SK-N-SH treated with all-trans-retinoic acid at 6 μM for 48 hours (cell line): ENCODE measurements at regions not wholly inside any gene's neighbourhood (a gene's known extent, or its start where the extent isn't known, plus 50 kb on each side); places are given as distances from the start of the nearest gene placed in this dataset.

Source experiments
- ATAC-seq: fragments of 200-7000 bp; cut with Tn5 transposase; 3 replicates; pipeline ENCODE4 v1.9.1; 2020; ENCODE audit warnings: mild to moderate bottlenecking, moderate library complexity
- ARNTL ChIP-seq: fragments of 450-650 bp; formaldehyde crosslinking; IDR thresholded peaks from 2 replicates; pipeline ENCODE4 v1.5.0; 2020; ENCODE audit warnings: low read depth, mild to moderate bottlenecking, moderate library complexity, borderline replicate concordance
- BACH2 ChIP-seq: fragments of 250-450 bp; sonication (Bioruptor Pico); IDR thresholded peaks from 2 replicates; pipeline ENCODE4 v1.9.0; 2021; ENCODE audit warnings: mild to moderate bottlenecking, borderline replicate concordance
- CREB5 ChIP-seq: fragments of 250-450 bp; sonication (Bioruptor Pico); IDR thresholded peaks from 2 replicates; pipeline ENCODE4 v1.5.1; 2020; ENCODE audit warnings: low read depth, mild to moderate bottlenecking, moderate library complexity
- ESRRG ChIP-seq: fragments of 250-450 bp; sonication (Bioruptor Pico); IDR thresholded peaks from 2 replicates; pipeline ENCODE4 v1.6.1; 2021; ENCODE audit warnings: mild to moderate bottlenecking
- GLIS3 ChIP-seq: fragments of 250-450 bp; sonication (Bioruptor Pico); IDR thresholded peaks from 2 replicates; pipeline ENCODE4 v1.5.0; 2020; ENCODE audit warnings: mild to moderate bottlenecking, moderate library complexity
- ISL1 ChIP-seq: fragments of 250-450 bp; sonication (Bioruptor Pico); IDR thresholded peaks from 2 replicates; pipeline ENCODE4 v2.1.2; 2022; ENCODE audit warnings: mild to moderate bottlenecking, moderate library complexity
- OSR1 ChIP-seq: fragments of 250-450 bp; sonication (Bioruptor Pico); IDR thresholded peaks from 2 replicates; pipeline ENCODE4 v1.8.0; 2022; ENCODE audit warnings: moderate library complexity, mild to moderate bottlenecking, inconsistent platforms
- RARB ChIP-seq: fragments of 250-450 bp; sonication (Bioruptor Pico); IDR thresholded peaks from 2 replicates; pipeline ENCODE4 v1.8.0; 2021; ENCODE audit warnings: mild to moderate bottlenecking, moderate library complexity
- SNAI2 ChIP-seq: fragments of 250-450 bp; sonication (Bioruptor Pico); IDR thresholded peaks from 2 replicates; pipeline ENCODE4 v1.5.0; 2020; ENCODE audit warnings: mild to moderate bottlenecking, moderate library complexity
- TCF4 ChIP-seq: fragments of 250-450 bp; sonication (Bioruptor Pico); IDR thresholded peaks from 2 replicates; pipeline ENCODE4 v1.8.0; 2021; ENCODE audit warnings: mild to moderate bottlenecking, moderate library complexity, borderline replicate concordance
- TOX ChIP-seq: fragments of 250-450 bp; sonication (Bioruptor Pico); IDR thresholded peaks from 2 replicates; pipeline ENCODE4 v1.8.0; 2021; ENCODE audit warnings: mild to moderate bottlenecking, moderate library complexity, borderline replicate concordance
- TSHZ2 ChIP-seq: fragments of 250-450 bp; sonication (Bioruptor Pico); IDR thresholded peaks from 2 replicates; pipeline ENCODE4 v1.5.0; 2020; ENCODE audit warnings: mild to moderate bottlenecking, moderate library complexity
- ZC3H10 ChIP-seq: fragments of 250-450 bp; sonication (Bioruptor Pico); IDR thresholded peaks from 2 replicates; pipeline ENCODE4 v1.5.1; 2021; ENCODE audit warnings: mild to moderate bottlenecking, moderate library complexity
- ZFP3 ChIP-seq: fragments of 250-450 bp; sonication (Bioruptor Pico); IDR thresholded peaks from 2 replicates; pipeline ENCODE4 v1.5.0; 2020; ENCODE audit warnings: mild to moderate bottlenecking, moderate library complexity
- ZFP30 ChIP-seq: fragments of 450-650 bp; formaldehyde crosslinking; IDR thresholded peaks from 2 replicates; pipeline ENCODE4 v1.5.0; 2022; ENCODE audit warnings: mild to moderate bottlenecking, moderate library complexity
- ZNF565 ChIP-seq: fragments of 450-650 bp; formaldehyde crosslinking; conservative IDR thresholded peaks from 2 replicates; pipeline ENCODE4 v1.5.0; 2020; ENCODE audit warnings: low read depth, mild to moderate bottlenecking, moderate library complexity
- ZNF70 ChIP-seq: fragments of 450-650 bp; formaldehyde crosslinking; IDR thresholded peaks from 2 replicates; pipeline ENCODE4 v1.5.0; 2020; ENCODE audit warnings: mild to moderate bottlenecking, moderate library complexity
- ZNF8 ChIP-seq: fragments of 450-650 bp; formaldehyde crosslinking; IDR thresholded peaks from 2 replicates; pipeline ENCODE4 v1.5.0; 2020; ENCODE audit warnings: mild to moderate bottlenecking, moderate library complexity
- TF ChIP-seq, protein P1 (sequence below): fragments of 250-450 bp; sonication (Bioruptor Pico); IDR thresholded peaks from 2 replicates; pipeline ENCODE4 v1.8.0; 2021; ENCODE audit warnings: low read depth, mild to moderate bottlenecking, moderate library complexity, borderline replicate concordance
- TF ChIP-seq, protein P2 (sequence below): fragments of 250-450 bp; sonication (Bioruptor Pico); IDR thresholded peaks from 2 replicates; pipeline ENCODE4 v1.8.0; 2020; ENCODE audit warnings: mild to moderate bottlenecking, moderate library complexity, borderline replicate concordance
- TF ChIP-seq, protein P3 (sequence below): fragments of 250-450 bp; sonication (Bioruptor Pico); IDR thresholded peaks from 2 replicates; pipeline ENCODE4 v1.5.1; 2021; ENCODE audit warnings: mild to moderate bottlenecking, moderate library complexity

- TF ChIP-seq ZNF8: no peak
- TF ChIP-seq ZFP30: no peak
- no peak for TF ChIP-seq GLIS3 (CRISPR knock-in tag)
- no peak for TF ChIP-seq SNAI2
- no peak for TF ChIP-seq ZNF565
- TF ChIP-seq OSR1: no peak
- TF ChIP-seq RARB: no peak
- no peak for TF ChIP-seq TSHZ2 (CRISPR knock-in tag)
- no peak for ATAC-seq
Measured at GRCh38 chr15:81865850-81866537, 179.8 kb downstream of the MEX3B start.

- no peak for TF ChIP-seq ISL1 (CRISPR knock-in tag)
- no peak for TF ChIP-seq TOX (CRISPR knock-in tag)
- TF ChIP-seq BACH2 (CRISPR knock-in tag): no peak
- TF ChIP-seq RARB: no peak
- no peak for TF ChIP-seq ZFP30
- TF ChIP-seq, protein P1, sequence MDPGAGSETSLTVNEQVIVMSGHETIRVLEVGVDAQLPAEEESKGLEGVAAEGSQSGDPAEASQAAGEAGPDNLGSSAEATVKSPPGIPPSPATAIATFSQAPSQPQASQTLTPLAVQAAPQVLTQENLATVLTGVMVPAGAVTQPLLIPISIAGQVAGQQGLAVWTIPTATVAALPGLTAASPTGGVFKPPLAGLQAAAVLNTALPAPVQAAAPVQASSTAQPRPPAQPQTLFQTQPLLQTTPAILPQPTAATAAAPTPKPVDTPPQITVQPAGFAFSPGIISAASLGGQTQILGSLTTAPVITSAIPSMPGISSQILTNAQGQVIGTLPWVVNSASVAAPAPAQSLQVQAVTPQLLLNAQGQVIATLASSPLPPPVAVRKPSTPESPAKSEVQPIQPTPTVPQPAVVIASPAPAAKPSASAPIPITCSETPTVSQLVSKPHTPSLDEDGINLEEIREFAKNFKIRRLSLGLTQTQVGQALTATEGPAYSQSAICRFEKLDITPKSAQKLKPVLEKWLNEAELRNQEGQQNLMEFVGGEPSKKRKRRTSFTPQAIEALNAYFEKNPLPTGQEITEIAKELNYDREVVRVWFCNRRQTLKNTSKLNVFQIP: no peak
- TF ChIP-seq ZFP3 (CRISPR knock-in tag): no peak
- TF ChIP-seq, protein P2, sequence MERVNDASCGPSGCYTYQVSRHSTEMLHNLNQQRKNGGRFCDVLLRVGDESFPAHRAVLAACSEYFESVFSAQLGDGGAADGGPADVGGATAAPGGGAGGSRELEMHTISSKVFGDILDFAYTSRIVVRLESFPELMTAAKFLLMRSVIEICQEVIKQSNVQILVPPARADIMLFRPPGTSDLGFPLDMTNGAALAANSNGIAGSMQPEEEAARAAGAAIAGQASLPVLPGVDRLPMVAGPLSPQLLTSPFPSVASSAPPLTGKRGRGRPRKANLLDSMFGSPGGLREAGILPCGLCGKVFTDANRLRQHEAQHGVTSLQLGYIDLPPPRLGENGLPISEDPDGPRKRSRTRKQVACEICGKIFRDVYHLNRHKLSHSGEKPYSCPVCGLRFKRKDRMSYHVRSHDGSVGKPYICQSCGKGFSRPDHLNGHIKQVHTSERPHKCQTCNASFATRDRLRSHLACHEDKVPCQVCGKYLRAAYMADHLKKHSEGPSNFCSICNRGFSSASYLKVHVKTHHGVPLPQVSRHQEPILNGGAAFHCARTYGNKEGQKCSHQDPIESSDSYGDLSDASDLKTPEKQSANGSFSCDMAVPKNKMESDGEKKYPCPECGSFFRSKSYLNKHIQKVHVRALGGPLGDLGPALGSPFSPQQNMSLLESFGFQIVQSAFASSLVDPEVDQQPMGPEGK (CRISPR knock-in tag): no peak
- no peak for ATAC-seq
Measured at GRCh38 chr15:81863162-81863561, 182.7 kb downstream of the MEX3B start.

DNA sequence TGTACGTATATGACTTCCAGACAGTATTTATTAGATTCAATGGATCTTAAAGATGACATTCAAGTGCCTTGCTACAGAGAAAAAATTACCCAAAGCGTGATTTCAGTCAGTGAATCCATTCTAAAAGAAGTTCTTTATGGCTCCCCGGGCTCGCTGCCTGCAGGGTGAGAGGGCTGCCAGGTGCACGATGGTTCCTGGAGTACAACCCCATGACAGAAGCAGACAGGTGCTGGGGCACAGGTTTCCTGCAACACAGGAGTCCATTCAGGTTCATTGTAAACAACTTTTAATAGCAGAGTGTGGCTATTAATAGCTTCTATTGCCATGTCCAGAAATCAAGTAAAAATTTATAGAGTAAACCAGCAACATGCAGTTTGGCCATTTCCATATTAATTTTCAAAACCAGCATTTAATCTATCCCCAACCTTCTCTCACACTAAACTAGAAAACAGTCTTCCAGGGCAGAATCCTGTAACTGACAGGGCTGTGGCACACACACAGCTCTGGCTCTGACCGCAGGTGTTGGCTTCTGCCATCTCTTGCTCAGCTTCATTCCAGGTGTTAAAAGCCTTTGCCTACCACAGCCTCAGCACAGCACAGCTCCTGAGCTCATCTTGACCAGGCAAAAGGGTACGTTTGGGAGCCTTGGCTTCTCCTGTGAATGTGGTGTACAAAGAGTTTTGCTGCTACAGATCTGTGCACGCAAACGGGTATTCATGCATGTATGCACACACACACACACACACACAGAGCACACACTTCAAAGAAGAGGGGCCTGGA is 185.9 kb downstream of the MEX3B start:
- ATAC-seq: no peak
- TF ChIP-seq ZNF565 (no peak), ZNF8 (no peak), ESRRG (CRISPR knock-in tag) (no peak), ZC3H10 (no peak), ZNF70 (CRISPR knock-in tag) (no peak), ISL1 (CRISPR knock-in tag) (no peak), ZFP3 (CRISPR knock-in tag) (no peak), TSHZ2 (CRISPR knock-in tag) (no peak), TCF4 (CRISPR knock-in tag) (no peak), CREB5 (CRISPR knock-in tag) (no peak), SNAI2 (no peak), GLIS3 (CRISPR knock-in tag) (no peak), OSR1 (no peak), ARNTL (CRISPR knock-in tag) (no peak)
- TF ChIP-seq, protein P3, sequence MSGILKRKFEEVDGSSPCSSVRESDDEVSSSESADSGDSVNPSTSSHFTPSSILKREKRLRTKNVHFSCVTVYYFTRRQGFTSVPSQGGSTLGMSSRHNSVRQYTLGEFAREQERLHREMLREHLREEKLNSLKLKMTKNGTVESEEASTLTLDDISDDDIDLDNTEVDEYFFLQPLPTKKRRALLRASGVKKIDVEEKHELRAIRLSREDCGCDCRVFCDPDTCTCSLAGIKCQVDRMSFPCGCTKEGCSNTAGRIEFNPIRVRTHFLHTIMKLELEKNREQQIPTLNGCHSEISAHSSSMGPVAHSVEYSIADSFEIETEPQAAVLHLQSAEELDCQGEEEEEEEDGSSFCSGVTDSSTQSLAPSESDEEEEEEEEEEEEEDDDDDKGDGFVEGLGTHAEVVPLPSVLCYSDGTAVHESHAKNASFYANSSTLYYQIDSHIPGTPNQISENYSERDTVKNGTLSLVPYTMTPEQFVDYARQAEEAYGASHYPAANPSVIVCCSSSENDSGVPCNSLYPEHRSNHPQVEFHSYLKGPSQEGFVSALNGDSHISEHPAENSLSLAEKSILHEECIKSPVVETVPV (CRISPR knock-in tag): no peak
- TF ChIP-seq, protein P1: no peak
